GM23338 (cell line): ENCODE measurements at regions not wholly inside any gene's neighbourhood (a gene's known extent, or its start where the extent isn't known, plus 50 kb on each side); places are given as distances from the start of the nearest gene placed in this dataset.

Experiments used
- ATAC-seq: fragments of 200-7000 bp; cut with Tn5 transposase; 3 replicates; pipeline ENCODE4 v1.9.1; 2020
- DNase-seq: peaks from one replicate; pipeline ENCODE4 v3.0.0-alpha.2; 2015; ENCODE audit warnings: low spot score
- H2AFZ ChIP-seq: fragments of 200-600 bp; sonication (generic); 2 replicates; pipeline ENCODE4 v1.8.0; 2016; ENCODE audit warnings: antibody characterized with exemption, mild to moderate bottlenecking, moderate library complexity
- H3F3A ChIP-seq: fragments of 200-600 bp; sonication (generic); replicated peaks from 2 replicates; pipeline ENCODE4 v1.8.0; 2017; ENCODE audit warnings: antibody characterized with exemption, mixed run types, low read depth
- H3K27ac ChIP-seq: fragments of 200-600 bp; sonication (generic); 2 replicates; pipeline ENCODE4 v1.6.1; 2016; ENCODE audit warnings: low read depth
- H3K27me3 ChIP-seq: fragments of 200-600 bp; sonication (generic); 2 replicates; pipeline ENCODE4 v1.8.0; 2016; ENCODE audit warnings: mild to moderate bottlenecking, mixed run types, moderate library complexity; ENCODE audit not compliant: insufficient read depth
- H3K36me3 ChIP-seq: fragments of 200-600 bp; sonication (generic); 2 replicates; pipeline ENCODE4 v1.8.0; 2016; ENCODE audit warnings: mild to moderate bottlenecking; ENCODE audit not compliant: insufficient read depth
- H3K4me1 ChIP-seq: fragments of 200-600 bp; sonication (generic); 2 replicates; pipeline ENCODE4 v1.8.0; 2016; ENCODE audit warnings: mild to moderate bottlenecking, moderate library complexity; ENCODE audit not compliant: insufficient read depth
- H3K4me2 ChIP-seq: fragments of 200-600 bp; sonication (generic); 2 replicates; pipeline ENCODE4 v1.7.1; 2017; ENCODE audit warnings: mixed run types
- H3K4me3 ChIP-seq: fragments of 200-600 bp; sonication (generic); 2 replicates; pipeline ENCODE4 v1.6.1; 2016; ENCODE audit warnings: mixed run types
- H3K79me2 ChIP-seq: fragments of 200-600 bp; sonication (generic); replicated peaks from 2 replicates; pipeline ENCODE4 v1.8.0; 2017; ENCODE audit warnings: mild to moderate bottlenecking; ENCODE audit not compliant: insufficient read depth
- H3K9me2 ChIP-seq: fragments of 200-600 bp; sonication (generic); 2 replicates; pipeline ENCODE4 v1.8.0; 2017; ENCODE audit not compliant: insufficient read depth
- H4K20me1 ChIP-seq: fragments of 200-600 bp; sonication (generic); replicated peaks from 2 replicates; pipeline ENCODE4 v1.8.0; 2017; ENCODE audit warnings: mild to moderate bottlenecking; ENCODE audit not compliant: insufficient read depth
- H3K27ac Mint-ChIP-seq: 2 replicates; pipeline ENCODE4 v1.8.0; 2020; ENCODE audit warnings: inconsistent platforms, mild to moderate bottlenecking, moderate library complexity, mixed read lengths
- H3K27me3 Mint-ChIP-seq: 3 replicates; pipeline ENCODE4 v1.8.0; 2022; ENCODE audit warnings: low read depth, mild to moderate bottlenecking, moderate library complexity, mixed read lengths, inconsistent platforms; ENCODE audit not compliant: insufficient read depth, poor library complexity
- H3K36me3 Mint-ChIP-seq: 3 replicates; pipeline ENCODE4 v1.8.0; 2021; ENCODE audit warnings: low read depth, mild to moderate bottlenecking, inconsistent platforms, moderate library complexity, mixed read lengths
- H3K4me1 Mint-ChIP-seq: 3 replicates; pipeline ENCODE4 v1.8.0; 2020; ENCODE audit warnings: mild to moderate bottlenecking, inconsistent platforms, mixed read lengths
- H3K4me3 Mint-ChIP-seq: 3 replicates; pipeline ENCODE4 v1.8.0; 2021; ENCODE audit warnings: moderate library complexity, mild to moderate bottlenecking, inconsistent platforms, mixed read lengths
- H3K9me3 Mint-ChIP-seq: 3 replicates; pipeline ENCODE4 v1.8.0; 2020; ENCODE audit warnings: moderate library complexity, mild to moderate bottlenecking, inconsistent platforms, mixed read lengths
- CREB1 ChIP-seq: fragments of 250-450 bp; sonication (Bioruptor Pico); IDR thresholded peaks from 2 replicates; pipeline ENCODE4 v1.5.0; 2020; ENCODE audit warnings: low read depth, mild to moderate bottlenecking, moderate library complexity
- ETS1 ChIP-seq: IDR thresholded peaks from 2 replicates; pipeline ENCODE4 v1.6.1; 2016; ENCODE audit warnings: antibody characterized with exemption
- EZH2 ChIP-seq: fragments of 200-600 bp; sonication (generic); IDR thresholded peaks from one replicate; pipeline ENCODE4 v1.8.0; 2017; ENCODE audit warnings: antibody characterized with exemption, mild to moderate bottlenecking, low read depth; ENCODE audit not compliant: unreplicated experiment
- EZH2phosphoT487 ChIP-seq: fragments of 200-600 bp; sonication (generic); IDR thresholded peaks from one replicate; pipeline ENCODE4 v1.8.1; 2018; ENCODE audit warnings: antibody characterized with exemption; ENCODE audit not compliant: unreplicated experiment
- JUNB ChIP-seq: IDR thresholded peaks from one replicate; pipeline ENCODE4 v1.6.1; 2016; ENCODE audit warnings: antibody characterized with exemption; ENCODE audit not compliant: unreplicated experiment
- NANOG ChIP-seq: IDR thresholded peaks from 2 replicates; pipeline ENCODE4 v1.6.1; 2016; ENCODE audit warnings: antibody characterized with exemption, borderline replicate concordance
- POLR2AphosphoS5 ChIP-seq: IDR thresholded peaks from 2 replicates; pipeline ENCODE4 v1.6.1; 2016; ENCODE audit warnings: antibody characterized with exemption, low read depth
- STAT1 ChIP-seq: IDR thresholded peaks from one replicate; pipeline ENCODE4 v1.6.1; 2016; ENCODE audit warnings: antibody characterized with exemption; ENCODE audit not compliant: unreplicated experiment
- ZNF114 ChIP-seq: fragments of 250-450 bp; sonication (Bioruptor Pico); IDR thresholded peaks from 2 replicates; pipeline ENCODE4 v1.5.0; 2020; ENCODE audit warnings: mild to moderate bottlenecking, moderate library complexity
- ZNF331 ChIP-seq: fragments of 250-450 bp; sonication (Bioruptor Pico); IDR thresholded peaks from 2 replicates; pipeline ENCODE4 v1.5.0; 2020; ENCODE audit warnings: low read depth, mild to moderate bottlenecking, moderate library complexity
- ZNF462 ChIP-seq: fragments of 250-450 bp; sonication (Bioruptor Pico); IDR thresholded peaks from 2 replicates; pipeline ENCODE4 v1.5.0; 2020; ENCODE audit warnings: mild to moderate bottlenecking, moderate library complexity
- TF ChIP-seq, protein P1 (sequence below), 2 experiments: fragments of 200-600 bp in 1 of 2; sonication (generic) in 1 of 2; conservative IDR thresholded peaks; 2 replicates each; pipeline versions ENCODE4 v1.5.1 to v1.6.1; 2016 to 2017; ENCODE audit warnings: antibody characterized with exemption in 2 of 2, low read depth in 2 of 2, mild to moderate bottlenecking in 2 of 2, moderate library complexity in 1 of 2
- TF ChIP-seq, protein P2 (sequence below): IDR thresholded peaks from one replicate; pipeline ENCODE4 v1.6.1; 2018; ENCODE audit warnings: antibody characterized with exemption; ENCODE audit not compliant: unreplicated experiment

- Mint-ChIP-seq H3K4me1 (no peaks in the 10 kb centered on the region), H3K27ac (no peak overlapping the region), H3K4me3 (no peak overlapping the region), H3K36me3 (peaks cover 12% of the 10 kb centered on the region), H3K9me3 (peaks cover 13% of the 10 kb centered on the region), H3K27me3 (peaks cover 5% of the 10 kb centered on the region)
- Histone ChIP-seq H3K4me3 (no peak overlapping the region), H3K27ac (no peak overlapping the region), H3K27me3 (no peaks in the 10 kb centered on the region), H4K20me1 (no peaks in the 10 kb centered on the region), H3K36me3 (0 out of 2 replicates have a peak, but pooled peaks cover 4% of the 10 kb centered on the region), H3F3A (no peaks in the 10 kb centered on the region), H2AFZ (no peak overlapping the region), H3K79me2 (no peaks in the 10 kb centered on the region), H3K9me2 (peaks cover 21% of the 10 kb centered on the region; the same call in 1 of the 2 replicates), H3K4me2 (no peak overlapping the region), H3K4me1 (no peaks in the 10 kb centered on the region)
- no peak for ATAC-seq
- no peak for DNase-seq
- TF ChIP-seq JUNB (no peak), ZNF114 (CRISPR knock-in tag) (no peak), POLR2AphosphoS5 (no peak), EZH2phosphoT487 (no peak), EZH2 (no peak), STAT1 (no peak), CREB1 (CRISPR knock-in tag) (no peak), NANOG (no peak), ZNF462 (CRISPR knock-in tag) (no peak), ZNF331 (CRISPR knock-in tag) (no peak), ETS1 (no peak)
- TF ChIP-seq, protein P1, sequence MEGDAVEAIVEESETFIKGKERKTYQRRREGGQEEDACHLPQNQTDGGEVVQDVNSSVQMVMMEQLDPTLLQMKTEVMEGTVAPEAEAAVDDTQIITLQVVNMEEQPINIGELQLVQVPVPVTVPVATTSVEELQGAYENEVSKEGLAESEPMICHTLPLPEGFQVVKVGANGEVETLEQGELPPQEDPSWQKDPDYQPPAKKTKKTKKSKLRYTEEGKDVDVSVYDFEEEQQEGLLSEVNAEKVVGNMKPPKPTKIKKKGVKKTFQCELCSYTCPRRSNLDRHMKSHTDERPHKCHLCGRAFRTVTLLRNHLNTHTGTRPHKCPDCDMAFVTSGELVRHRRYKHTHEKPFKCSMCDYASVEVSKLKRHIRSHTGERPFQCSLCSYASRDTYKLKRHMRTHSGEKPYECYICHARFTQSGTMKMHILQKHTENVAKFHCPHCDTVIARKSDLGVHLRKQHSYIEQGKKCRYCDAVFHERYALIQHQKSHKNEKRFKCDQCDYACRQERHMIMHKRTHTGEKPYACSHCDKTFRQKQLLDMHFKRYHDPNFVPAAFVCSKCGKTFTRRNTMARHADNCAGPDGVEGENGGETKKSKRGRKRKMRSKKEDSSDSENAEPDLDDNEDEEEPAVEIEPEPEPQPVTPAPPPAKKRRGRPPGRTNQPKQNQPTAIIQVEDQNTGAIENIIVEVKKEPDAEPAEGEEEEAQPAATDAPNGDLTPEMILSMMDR (conservative IDR thresholded peaks at IDR 0.05; ENCODE audit: low read depth in 2 of 2), result no peak
- TF ChIP-seq, protein P2, sequence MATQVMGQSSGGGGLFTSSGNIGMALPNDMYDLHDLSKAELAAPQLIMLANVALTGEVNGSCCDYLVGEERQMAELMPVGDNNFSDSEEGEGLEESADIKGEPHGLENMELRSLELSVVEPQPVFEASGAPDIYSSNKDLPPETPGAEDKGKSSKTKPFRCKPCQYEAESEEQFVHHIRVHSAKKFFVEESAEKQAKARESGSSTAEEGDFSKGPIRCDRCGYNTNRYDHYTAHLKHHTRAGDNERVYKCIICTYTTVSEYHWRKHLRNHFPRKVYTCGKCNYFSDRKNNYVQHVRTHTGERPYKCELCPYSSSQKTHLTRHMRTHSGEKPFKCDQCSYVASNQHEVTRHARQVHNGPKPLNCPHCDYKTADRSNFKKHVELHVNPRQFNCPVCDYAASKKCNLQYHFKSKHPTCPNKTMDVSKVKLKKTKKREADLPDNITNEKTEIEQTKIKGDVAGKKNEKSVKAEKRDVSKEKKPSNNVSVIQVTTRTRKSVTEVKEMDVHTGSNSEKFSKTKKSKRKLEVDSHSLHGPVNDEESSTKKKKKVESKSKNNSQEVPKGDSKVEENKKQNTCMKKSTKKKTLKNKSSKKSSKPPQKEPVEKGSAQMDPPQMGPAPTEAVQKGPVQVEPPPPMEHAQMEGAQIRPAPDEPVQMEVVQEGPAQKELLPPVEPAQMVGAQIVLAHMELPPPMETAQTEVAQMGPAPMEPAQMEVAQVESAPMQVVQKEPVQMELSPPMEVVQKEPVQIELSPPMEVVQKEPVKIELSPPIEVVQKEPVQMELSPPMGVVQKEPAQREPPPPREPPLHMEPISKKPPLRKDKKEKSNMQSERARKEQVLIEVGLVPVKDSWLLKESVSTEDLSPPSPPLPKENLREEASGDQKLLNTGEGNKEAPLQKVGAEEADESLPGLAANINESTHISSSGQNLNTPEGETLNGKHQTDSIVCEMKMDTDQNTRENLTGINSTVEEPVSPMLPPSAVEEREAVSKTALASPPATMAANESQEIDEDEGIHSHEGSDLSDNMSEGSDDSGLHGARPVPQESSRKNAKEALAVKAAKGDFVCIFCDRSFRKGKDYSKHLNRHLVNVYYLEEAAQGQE, result no peak
Observed at GRCh38 chr7:50849991-50850390, 67.3 kb upstream of the GRB10 start.
